Small intestine (tissue), 7 donors: ENCODE measurements at regions not wholly inside any gene's neighbourhood (a gene's known extent, or its start where the extent isn't known, plus 50 kb on each side); places are given as distances from the start of the nearest gene placed in this dataset.

Experiments
- DNase-seq, 2 donors: peaks; one replicate each; pipeline versions ENCODE4 v3.0.0 to v3.0.0-alpha.2; 2013
- FAIRE-seq: peaks from 2 replicates; lab custom pipeline; 2012; peaks lifted over from hg19 to GRCh38; lab: Jason Lieb, UNC
- H3K27ac ChIP-seq, 3 donors: one replicate each; pipeline ENCODE4 v1.5.1; 2013; ENCODE audit warnings: low read length in 2 of 3, mild to moderate bottlenecking in 2 of 3, control low read depth in 1 of 3, inconsistent platforms in 1 of 3, low read depth in 1 of 3, moderate library complexity in 1 of 3
- H3K27me3 ChIP-seq, 3 donors: one replicate each; pipeline ENCODE4 v1.6.1; 2013; ENCODE audit warnings: low read length in 3 of 3, inconsistent platforms in 1 of 3; ENCODE audit not compliant: control insufficient read depth in 3 of 3, insufficient read depth in 3 of 3
- H3K36me3 ChIP-seq, 3 donors: one replicate each; pipeline ENCODE4 v1.6.1; 2013; ENCODE audit warnings: low read length in 3 of 3, inconsistent platforms in 1 of 3, low read depth in 1 of 3, mild to moderate bottlenecking in 1 of 3, moderate library complexity in 1 of 3; ENCODE audit not compliant: control insufficient read depth in 3 of 3, insufficient read depth in 2 of 3
- H3K4me1 ChIP-seq, 3 donors: one replicate each; pipeline ENCODE4 v1.6.1; 2013; ENCODE audit warnings: low read length in 2 of 3, inconsistent platforms in 1 of 3, low read depth in 1 of 3, mild to moderate bottlenecking in 1 of 3, moderate library complexity in 1 of 3; ENCODE audit not compliant: control insufficient read depth in 3 of 3, insufficient read depth in 2 of 3
- H3K4me3 ChIP-seq, 3 donors: one replicate each; pipeline ENCODE4 v1.5.1; 2013; ENCODE audit warnings: low read length in 3 of 3, control low read depth in 1 of 3, inconsistent platforms in 1 of 3, low read depth in 1 of 3, mild to moderate bottlenecking in 1 of 3, moderate library complexity in 1 of 3
- H3K9me3 ChIP-seq, 2 donors: one replicate each; pipeline ENCODE4 v1.6.1; 2013; ENCODE audit warnings: low read depth in 1 of 2, low read length in 1 of 2; ENCODE audit not compliant: control insufficient read depth in 2 of 2, insufficient read depth in 1 of 2
- WGBS, 3 donors: extraction: QIAGEN DNeasy Blood & Tissue Kit; methylation state at CpG; one replicate each; pipeline ENCODE4 v1.1.7; 2013; 5-methylcytosine and 5-hydroxymethylcytosine counted together
- donor health status: healthy with polysubstance abuse.
- donor health status: control.
- donor health status: control.
- donor health status: Bipolar disorder and iron deficiency.
- donor health status: healthy.

DNA sequence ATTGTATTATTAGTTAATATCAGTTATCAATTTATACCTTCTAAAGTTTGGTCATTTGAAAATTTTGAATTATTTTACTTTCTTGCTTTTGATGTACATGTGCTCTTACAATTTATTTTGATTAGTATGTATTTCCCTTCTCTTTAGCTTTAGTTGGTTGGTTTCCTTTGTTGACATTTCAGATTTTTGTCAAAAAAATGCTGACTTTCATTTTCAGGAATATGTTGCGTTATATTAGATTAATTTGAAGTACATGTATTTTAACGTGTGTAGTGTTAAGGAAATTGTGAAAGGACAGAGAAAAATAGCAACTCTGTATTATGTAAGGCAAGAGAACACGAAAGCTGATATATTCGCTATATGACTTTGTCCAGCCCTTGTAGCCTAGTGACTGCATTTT lies 342.9 kb upstream of the SLITRK6 start:
- H3K27ac ChIP-seq, result no peak overlapping the region
- no peaks in the 10 kb centered on the region for H3K9me3 ChIP-seq
- no peaks in the 10 kb centered on the region for H3K27me3 ChIP-seq
- no peaks in the 10 kb centered on the region for H3K36me3 ChIP-seq
- WGBS, 3 donors, result 83 to 85% (median 85%) methylated on average over 4 of the region's 4 CpGs
- H3K4me3 ChIP-seq, result no peak overlapping the region
- DNase-seq (no peak), FAIRE-seq (no peak)
- no peaks in the 10 kb centered on the region for H3K4me1 ChIP-seq

DNA sequence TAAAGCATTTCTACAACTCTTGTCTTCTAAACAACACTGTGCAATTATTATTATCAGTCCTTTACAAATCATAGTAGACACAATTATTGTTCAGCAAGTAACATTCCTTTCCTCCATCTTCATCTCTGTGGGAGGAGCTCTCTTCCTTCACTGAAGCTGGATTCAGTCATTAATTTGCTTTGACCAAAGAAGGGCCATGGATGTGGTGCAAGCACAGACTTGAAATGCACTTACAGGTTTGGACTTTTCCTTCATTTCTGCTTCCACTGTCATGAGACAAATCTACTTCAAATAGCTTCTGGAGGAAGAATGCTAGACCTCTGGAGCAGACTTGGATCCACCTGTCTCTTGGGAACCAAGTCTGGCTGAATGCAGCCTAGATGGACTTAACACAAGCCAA lies 336.6 kb upstream of the SLITRK6 start:
- Histone ChIP-seq H3K36me3 (no peaks in the 10 kb centered on the region), H3K4me3 (no peak overlapping the region), H3K27ac (no peak overlapping the region), H3K9me3 (no peaks in the 10 kb centered on the region), H3K27me3 (no peaks in the 10 kb centered on the region), H3K4me1 (no peaks in the 10 kb centered on the region)
- FAIRE-seq, result no peak
- no peak for DNase-seq

DNA sequence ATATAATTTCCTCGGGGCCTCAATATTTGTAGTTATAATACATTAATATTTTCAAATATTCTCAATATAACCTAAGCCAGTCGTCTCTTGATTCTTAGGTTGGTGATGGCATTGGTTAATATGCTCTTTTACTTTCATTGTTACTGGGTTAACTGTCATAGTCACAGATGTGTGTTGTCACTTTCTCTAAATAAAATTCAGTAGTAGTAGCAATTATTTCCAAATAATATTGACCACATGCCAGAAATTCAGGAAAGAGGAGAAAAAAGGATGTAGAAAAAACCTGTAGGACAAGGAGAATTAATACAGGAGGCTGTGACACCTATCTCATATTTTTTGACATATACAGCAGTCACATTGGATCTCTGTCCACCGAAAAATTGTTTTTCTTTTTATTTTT lies 322.7 kb upstream of the SLITRK6 start:
- H3K27ac ChIP-seq, result no peak overlapping the region
- 67 to 74% (median 70%) methylated on average over 3 of the region's 3 CpGs for WGBS, 3 donors
- DNase-seq (no peak), FAIRE-seq (no peak)
- H3K27me3 ChIP-seq, result no peaks in the 10 kb centered on the region
- no peaks in the 10 kb centered on the region for H3K4me1 ChIP-seq
- H3K4me3 ChIP-seq, result no peak overlapping the region
- no peaks in the 10 kb centered on the region for H3K9me3 ChIP-seq
- H3K36me3 ChIP-seq, result no peaks in the 10 kb centered on the region

DNA sequence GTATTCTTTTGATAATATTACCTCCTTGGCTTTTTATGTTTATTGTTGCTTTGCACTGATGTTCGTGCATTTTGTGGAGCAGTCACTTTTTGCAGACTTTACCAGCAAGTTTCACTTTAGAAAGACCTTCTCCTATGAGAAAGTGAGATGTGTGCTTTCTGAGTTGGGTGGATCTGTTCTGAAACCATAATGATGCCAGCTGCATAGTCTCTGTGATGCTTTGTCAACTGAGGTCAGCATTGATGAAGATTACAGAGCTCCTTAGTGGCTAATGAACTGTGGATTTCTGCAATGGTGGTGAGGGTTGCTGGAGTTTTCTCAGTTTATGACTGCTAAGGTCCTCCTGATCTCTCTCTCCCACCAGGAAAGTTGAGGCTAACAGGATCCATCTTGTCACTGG lies 309.9 kb upstream of the SLITRK6 start:
- no peaks in the 10 kb centered on the region for H3K36me3 ChIP-seq
- DNase-seq (no peak), FAIRE-seq (no peak)
- H3K4me1 ChIP-seq, result no peaks in the 10 kb centered on the region
- H3K27me3 ChIP-seq, result no peaks in the 10 kb centered on the region
- peaks cover 0 to 5% of the 10 kb centered on the region in 2 donors for H3K9me3 ChIP-seq
- no peak overlapping the region for H3K4me3 ChIP-seq
- no peak overlapping the region for H3K27ac ChIP-seq
- 44 to 71% (median 45%) methylated on average over 1 of the region's 1 CpG for WGBS, 3 donors

DNA sequence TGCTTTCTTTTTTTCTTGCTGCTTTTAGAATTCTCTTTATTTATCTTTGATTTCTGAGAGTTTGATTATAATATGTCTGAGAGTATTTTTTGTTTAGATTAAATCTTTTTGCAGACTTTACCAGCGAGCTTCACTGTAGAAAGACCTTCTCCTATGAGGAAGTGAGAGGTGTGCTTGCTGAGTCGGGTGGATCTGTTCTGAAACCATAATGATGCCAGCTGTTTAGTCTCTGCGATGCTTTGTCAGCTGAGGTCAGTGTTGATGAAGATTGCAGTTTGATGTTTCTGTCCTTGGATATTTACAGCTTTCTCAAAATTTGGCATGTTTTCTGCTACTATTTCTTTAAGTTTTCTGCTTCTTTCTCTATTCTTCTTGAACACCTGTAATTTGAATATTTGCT lies 309.1 kb upstream of the SLITRK6 start:
- Histone ChIP-seq H3K27ac (no peak overlapping the region), H3K9me3 (peaks cover 0 to 5% of the 10 kb centered on the region in 2 donors), H3K36me3 (no peaks in the 10 kb centered on the region), H3K27me3 (no peaks in the 10 kb centered on the region), H3K4me3 (no peak overlapping the region), H3K4me1 (no peaks in the 10 kb centered on the region)
- DNase-seq (no peak), FAIRE-seq (no peak)
- 71 to 78% (median 74%) methylated on average over 3 of the region's 3 CpGs for WGBS, 3 donors

DNA sequence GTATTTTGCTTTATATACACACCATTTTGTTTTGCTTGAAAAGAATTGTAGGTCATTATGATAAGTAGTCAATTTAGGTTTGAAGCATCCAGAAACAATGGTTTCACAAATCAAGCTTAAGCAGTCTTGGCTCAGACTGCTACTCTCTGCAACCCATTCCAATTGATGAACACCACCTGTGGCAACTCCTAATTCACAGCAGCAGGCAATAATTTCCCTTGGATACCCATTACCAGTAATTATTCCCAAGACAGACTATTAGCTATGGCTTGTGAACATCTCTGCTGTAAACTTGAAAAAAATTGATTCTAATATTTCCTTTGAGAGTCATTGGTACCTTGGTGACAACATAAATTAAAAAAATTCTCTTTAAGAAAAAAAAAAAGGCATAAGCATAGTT lies 299.3 kb upstream of the SLITRK6 start:
- Histone ChIP-seq H3K4me3 (no peak overlapping the region), H3K36me3 (no peaks in the 10 kb centered on the region), H3K4me1 (no peaks in the 10 kb centered on the region), H3K27ac (no peak overlapping the region), H3K9me3 (peaks cover 0 to 1% of the 10 kb centered on the region in 2 donors), H3K27me3 (no peaks in the 10 kb centered on the region)
- DNase-seq, result no peak
- no peak for FAIRE-seq

DNA sequence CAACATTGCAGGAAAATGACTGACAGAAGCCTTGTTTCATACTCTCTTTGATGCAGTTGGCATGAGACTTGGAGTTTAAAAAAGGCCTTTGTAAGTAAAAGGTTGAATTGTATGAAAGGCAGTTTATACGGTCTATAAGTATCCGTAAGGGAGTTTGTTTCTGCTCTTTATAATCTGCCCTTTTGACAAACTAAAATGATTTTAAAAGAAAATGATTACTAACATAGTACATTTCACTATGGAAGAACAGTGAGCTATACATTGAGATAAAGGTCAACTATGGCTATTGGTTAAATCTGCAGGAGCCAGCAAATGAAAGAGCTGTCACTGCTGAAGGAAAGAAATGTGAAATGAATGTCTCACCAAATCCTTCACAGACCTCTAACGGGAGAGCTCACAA lies 296.1 kb upstream of the SLITRK6 start:
- peaks cover 0 to 1% of the 10 kb centered on the region in 2 donors for H3K9me3 ChIP-seq
- H3K36me3 ChIP-seq, result no peaks in the 10 kb centered on the region
- DNase-seq (no peak), FAIRE-seq (no peak)
- H3K27me3 ChIP-seq, result no peaks in the 10 kb centered on the region
- no peaks in the 10 kb centered on the region for H3K4me1 ChIP-seq
- no peak overlapping the region for H3K27ac ChIP-seq
- WGBS, 3 donors, result 74 to 87% (median 77%) methylated on average over 3 of the region's 3 CpGs
- no peak overlapping the region for H3K4me3 ChIP-seq

DNA sequence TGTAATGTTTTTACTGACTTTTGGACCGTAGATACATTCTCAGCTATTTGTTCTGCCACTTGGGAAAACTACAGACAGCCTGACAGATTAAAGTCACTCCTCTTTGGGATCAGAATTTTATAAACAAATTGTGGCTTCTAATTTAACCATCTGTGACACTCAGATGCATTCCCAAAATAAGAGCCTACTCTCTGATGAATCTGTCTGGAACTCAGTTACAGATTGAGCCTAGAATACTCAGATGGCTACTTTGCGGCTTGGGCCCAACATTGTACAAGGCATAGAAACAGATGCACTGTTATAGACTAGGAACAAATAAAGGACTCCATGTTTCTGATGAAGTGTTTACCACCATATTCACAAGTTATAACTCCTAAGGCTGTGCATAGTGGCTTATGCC lies 291.0 kb upstream of the SLITRK6 start:
- H3K4me1 ChIP-seq, result no peaks in the 10 kb centered on the region
- H3K27me3 ChIP-seq, result no peaks in the 10 kb centered on the region
- no peaks in the 10 kb centered on the region for H3K36me3 ChIP-seq
- FAIRE-seq (no peak), DNase-seq (no peak)
- 28 to 33% (median 32%) methylated on average over 2 of the region's 2 CpGs for WGBS, 3 donors
- H3K27ac ChIP-seq, result no peak overlapping the region
- no peak overlapping the region for H3K4me3 ChIP-seq
- no peaks in the 10 kb centered on the region for H3K9me3 ChIP-seq

DNA sequence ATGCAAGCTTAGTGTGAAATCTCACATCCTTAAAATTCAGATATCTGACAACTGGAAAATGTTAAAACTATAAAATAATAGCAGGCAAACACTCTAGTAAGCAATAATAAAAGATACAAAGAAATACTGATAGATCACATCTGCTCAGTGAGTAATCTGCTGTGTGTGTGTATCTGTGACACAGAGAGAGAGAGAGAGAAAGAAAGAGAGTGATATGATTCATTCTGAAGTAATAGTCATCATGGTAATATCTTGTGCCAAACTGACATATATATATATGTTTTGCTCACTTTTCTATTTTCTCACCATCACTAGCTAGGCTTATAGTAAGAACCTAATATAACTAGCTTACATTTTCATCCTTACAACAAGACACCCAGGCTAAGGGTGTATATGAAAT lies 288.0 kb upstream of the SLITRK6 start:
- H3K9me3 ChIP-seq, result no peaks in the 10 kb centered on the region
- H3K4me1 ChIP-seq, result no peaks in the 10 kb centered on the region
- no peaks in the 10 kb centered on the region for H3K27me3 ChIP-seq
- FAIRE-seq (no peak), DNase-seq (no peak)
- H3K27ac ChIP-seq, result no peak overlapping the region
- no peaks in the 10 kb centered on the region for H3K36me3 ChIP-seq
- no peak overlapping the region for H3K4me3 ChIP-seq
